ENCODE measurements at regions not wholly inside any gene's neighbourhood (a gene's known extent, or its start where the extent isn't known, plus 50 kb on each side); places are given as distances from the start of the nearest gene placed in this dataset.

DNA sequence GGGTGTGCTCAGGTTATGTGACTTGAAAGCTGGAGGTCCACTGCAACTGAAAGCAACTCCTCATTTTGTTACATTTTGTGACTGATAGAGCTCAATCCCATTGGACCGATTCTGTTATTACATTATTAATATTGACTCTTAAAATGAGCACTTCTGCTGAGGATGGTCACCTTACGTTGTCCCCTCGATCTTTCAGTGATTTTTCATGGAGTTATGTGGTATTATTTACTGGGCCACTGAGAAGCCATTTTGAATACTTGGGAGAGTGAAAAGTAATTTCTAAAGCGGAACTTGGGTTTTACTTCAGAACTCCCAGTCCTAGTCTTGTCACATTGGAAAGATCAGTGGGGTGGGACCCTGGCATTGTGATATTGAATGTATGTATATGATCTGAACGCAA, 96.3 kb upstream of the FAM180A start:
- Mint-ChIP-seq H3K27me3 (peaks cover 8% of the 10 kb centered on the region), H3K27ac (no peak overlapping the region), H3K4me1 (no peaks in the 10 kb centered on the region), H3K4me3 (no peak overlapping the region), H3K36me3 (no peaks in the 10 kb centered on the region), H3K9me3 (peaks cover 2% of the 10 kb centered on the region)
- DNase-seq (no peak), ATAC-seq (ENCODE audit: low read depth) (no peak)
- POLR2A ChIA-PET, result no interaction called here

DNA sequence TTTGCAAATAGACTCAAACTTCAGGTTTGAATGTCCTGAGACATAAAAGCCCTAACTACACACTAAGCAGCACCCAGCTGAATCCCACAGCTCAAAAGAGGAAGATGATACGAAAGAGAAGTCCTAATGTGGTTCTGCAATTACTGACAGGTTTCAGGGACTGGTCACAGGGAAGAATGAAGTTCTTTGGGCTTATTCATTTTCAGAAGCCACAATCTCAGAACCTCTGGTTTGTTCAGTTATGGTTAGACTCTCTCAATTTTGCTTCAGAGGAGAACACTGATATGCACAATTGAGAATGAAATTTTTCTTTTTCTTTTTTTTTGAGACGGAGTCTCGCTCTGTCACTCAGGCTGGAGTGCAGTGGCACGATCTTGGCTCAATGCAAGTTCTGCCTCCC, 94.6 kb upstream of the FAM180A start:
- POLR2A ChIA-PET, result no interaction called here
- Mint-ChIP-seq H3K27me3 (peaks cover 8% of the 10 kb centered on the region), H3K4me3 (no peak overlapping the region), H3K36me3 (no peaks in the 10 kb centered on the region), H3K27ac (no peak overlapping the region), H3K4me1 (no peaks in the 10 kb centered on the region), H3K9me3 (peaks cover 2% of the 10 kb centered on the region)
- DNase-seq (no peak), ATAC-seq (ENCODE audit: low read depth) (no peak)

DNA sequence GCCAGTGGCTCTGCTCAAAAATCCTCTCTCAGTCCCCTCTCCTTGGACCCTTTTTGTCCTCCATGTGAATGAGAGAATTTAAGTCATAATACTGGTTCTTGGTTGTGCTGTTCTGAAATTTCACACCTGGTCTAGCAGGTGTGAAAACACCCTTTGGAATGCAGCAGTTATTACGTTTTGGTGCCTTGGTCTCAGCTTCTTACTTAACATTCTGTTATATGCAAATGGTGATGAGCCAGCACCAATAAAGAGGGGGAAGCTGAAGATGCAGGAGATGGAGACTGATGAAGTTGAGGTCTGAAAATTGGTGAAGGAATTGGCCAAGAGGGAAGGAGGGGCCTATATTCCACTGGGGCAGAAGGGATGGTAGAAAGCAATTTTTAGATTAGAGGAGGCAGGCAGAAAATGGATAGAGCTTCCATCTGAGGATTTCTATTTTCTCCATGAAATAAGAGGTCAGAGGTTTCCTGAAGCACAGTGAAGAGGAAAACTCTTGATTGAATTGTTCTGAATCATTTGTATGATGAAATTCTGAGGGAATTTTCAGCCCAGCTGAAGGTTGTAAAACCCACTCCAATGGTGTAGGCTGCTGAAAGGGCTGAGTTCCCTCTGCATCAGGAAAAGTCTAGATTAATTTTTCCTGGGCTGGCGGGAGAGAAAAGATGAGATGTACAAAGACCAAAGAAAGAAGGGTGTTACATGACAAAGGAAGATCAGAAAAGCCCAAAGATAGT, 94.0 kb upstream of the FAM180A start:
- DNase-seq, result no peak
- peaks cover 2% of the 10 kb centered on the region for H3K9me3 Mint-ChIP-seq
- ATAC-seq (ENCODE audit: low read depth), result no peak
- H3K4me3 Mint-ChIP-seq, result no peak overlapping the region
- H3K27me3 Mint-ChIP-seq, result peaks cover 8% of the 10 kb centered on the region
- POLR2A ChIA-PET, result no interaction called here
- H3K36me3 Mint-ChIP-seq, result no peaks in the 10 kb centered on the region
- no peak overlapping the region for H3K27ac Mint-ChIP-seq
- no peaks in the 10 kb centered on the region for H3K4me1 Mint-ChIP-seq

DNA sequence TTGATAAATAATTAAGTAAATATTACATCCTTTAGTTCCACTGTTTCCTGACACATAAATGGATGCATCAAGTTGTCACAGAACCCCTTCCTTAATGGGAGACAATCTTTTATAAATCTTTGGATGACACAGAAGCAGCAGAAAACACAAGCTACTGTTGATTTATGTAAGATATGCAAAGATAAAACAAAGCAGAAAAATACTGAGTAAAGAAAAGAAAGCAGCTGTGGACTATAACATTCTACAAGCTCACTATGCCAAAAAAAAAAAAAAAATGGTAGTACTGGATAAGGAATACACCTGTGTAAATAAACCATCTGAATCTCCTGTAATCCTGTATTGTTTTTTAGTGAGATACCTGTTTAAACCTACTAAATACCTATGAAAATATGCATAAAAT, 92.0 kb upstream of the FAM180A start:
- Mint-ChIP-seq H3K36me3 (no peaks in the 10 kb centered on the region), H3K9me3 (no peaks in the 10 kb centered on the region), H3K27ac (no peak overlapping the region), H3K27me3 (peaks cover 8% of the 10 kb centered on the region), H3K4me1 (no peaks in the 10 kb centered on the region), H3K4me3 (no peak overlapping the region)
- DNase-seq (no peak), ATAC-seq (ENCODE audit: low read depth) (no peak)
- POLR2A ChIA-PET, result no interaction called here

- H3K4me3 Mint-ChIP-seq, result no peak overlapping the region
- no peaks in the 10 kb centered on the region for H3K9me3 Mint-ChIP-seq
- POLR2A ChIA-PET, result no interaction called here
- ATAC-seq (ENCODE audit: low read depth) (no peak), DNase-seq (no peak)
- H3K27me3 Mint-ChIP-seq, result peaks cover 8% of the 10 kb centered on the region
- no peak overlapping the region for H3K27ac Mint-ChIP-seq
- H3K36me3 Mint-ChIP-seq, result no peaks in the 10 kb centered on the region
- H3K4me1 Mint-ChIP-seq, result no peaks in the 10 kb centered on the region
Observed at GRCh38 chr7:135837675-135838074, 89.1 kb upstream of the FAM180A start.

DNA sequence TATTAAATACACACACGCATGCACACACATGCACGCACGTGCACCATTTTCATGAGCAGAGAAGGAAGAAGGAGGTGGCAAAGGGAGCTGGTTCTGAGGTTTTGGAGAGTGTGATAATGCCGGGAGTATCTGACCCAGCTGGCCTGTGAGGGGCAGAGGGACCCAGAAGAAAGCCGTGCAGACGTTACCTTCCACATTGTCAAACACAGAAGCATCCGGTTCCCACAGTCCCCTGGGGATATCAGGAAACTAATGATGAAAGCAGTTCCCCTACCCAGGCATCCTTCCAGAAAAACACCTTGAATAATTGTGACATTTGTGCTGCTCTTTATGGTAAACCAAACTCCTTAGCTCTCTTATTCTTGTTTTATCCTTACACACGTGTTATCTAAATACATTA, 85.7 kb upstream of the FAM180A start:
- H3K36me3 Mint-ChIP-seq, result no peaks in the 10 kb centered on the region
- peaks cover 2% of the 10 kb centered on the region for H3K27me3 Mint-ChIP-seq
- DNase-seq (no peak), ATAC-seq (ENCODE audit: low read depth) (no peak)
- POLR2A ChIA-PET, result no interaction called here
- H3K27ac Mint-ChIP-seq, result no peak overlapping the region
- peaks cover 6% of the 10 kb centered on the region for H3K4me1 Mint-ChIP-seq
- H3K4me3 Mint-ChIP-seq, result no peak overlapping the region
- H3K9me3 Mint-ChIP-seq, result no peaks in the 10 kb centered on the region

- Mint-ChIP-seq H3K9me3 (no peaks in the 10 kb centered on the region), H3K27ac (no peak overlapping the region), H3K4me3 (no peak overlapping the region), H3K4me1 (peaks cover 6% of the 10 kb centered on the region), H3K36me3 (no peaks in the 10 kb centered on the region), H3K27me3 (peaks cover 2% of the 10 kb centered on the region)
- ATAC-seq (ENCODE audit: low read depth), result no peak
- DNase-seq, result no peak
- POLR2A ChIA-PET, result no interaction called here
Observed at GRCh38 chr7:135833642-135834041, 85.0 kb upstream of the FAM180A start.

GRCh38 chr7:135831455-135832195, 83.0 kb upstream of the FAM180A start:
- DNase-seq, result no peak
- Mint-ChIP-seq H3K36me3 (no peaks in the 10 kb centered on the region), H3K4me3 (no peak overlapping the region), H3K27ac (no peak overlapping the region), H3K4me1 (peaks cover 6% of the 10 kb centered on the region), H3K27me3 (peaks cover 2% of the 10 kb centered on the region), H3K9me3 (no peaks in the 10 kb centered on the region)
- no peak for ATAC-seq (ENCODE audit: low read depth)
- POLR2A ChIA-PET, result no interaction called here

- H3K4me1 Mint-ChIP-seq, result peaks cover 6% of the 10 kb centered on the region
- POLR2A ChIA-PET, result no interaction called here
- H3K9me3 Mint-ChIP-seq, result no peaks in the 10 kb centered on the region
- no peaks in the 10 kb centered on the region for H3K36me3 Mint-ChIP-seq
- DNase-seq (no peak), ATAC-seq (ENCODE audit: low read depth) (no peak)
- no peak overlapping the region for H3K4me3 Mint-ChIP-seq
- H3K27ac Mint-ChIP-seq, result no peak overlapping the region
- H3K27me3 Mint-ChIP-seq, result peaks cover 5% of the 10 kb centered on the region
Observed at GRCh38 chr7:135828604-135829003, 80.0 kb upstream of the FAM180A start.

DNA sequence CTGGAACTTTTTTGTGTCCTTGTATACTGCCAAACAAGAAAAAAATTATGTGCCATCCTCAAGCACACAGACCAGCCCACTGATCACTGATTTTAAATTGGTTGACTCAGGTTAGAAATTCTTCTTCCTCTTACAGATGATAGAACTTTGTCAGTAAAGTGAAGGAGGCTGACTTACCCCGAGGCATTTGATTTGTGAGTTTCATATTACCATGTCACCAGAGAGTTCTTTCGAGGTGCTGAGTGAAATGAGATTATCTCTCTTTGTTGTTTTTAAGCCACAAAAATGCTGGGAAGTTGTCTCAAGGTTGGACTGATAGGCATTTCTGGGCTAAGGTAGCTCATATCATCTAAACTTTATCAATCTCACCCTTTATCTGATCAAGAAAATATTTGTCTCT, 78.8 kb upstream of the FAM180A start:
- Mint-ChIP-seq H3K4me1 (peaks cover 6% of the 10 kb centered on the region), H3K27ac (no peak overlapping the region)

GRCh38 chr7:135825406-135825805, 76.8 kb upstream of the FAM180A start:
- Mint-ChIP-seq H3K4me3 (no peak overlapping the region), H3K9me3 (no peaks in the 10 kb centered on the region), H3K4me1 (no peaks in the 10 kb centered on the region), H3K27me3 (peaks cover 3% of the 10 kb centered on the region), H3K36me3 (no peaks in the 10 kb centered on the region), H3K27ac (no peak overlapping the region)
- POLR2A ChIA-PET, result no interaction called here
- no peak for DNase-seq
- no peak for ATAC-seq (ENCODE audit: low read depth)

More for the DNA sequence above, 78.8 kb upstream of the FAM180A start:
- H3K27me3 Mint-ChIP-seq, result peaks cover 5% of the 10 kb centered on the region
- H3K36me3 Mint-ChIP-seq, result no peaks in the 10 kb centered on the region
- H3K9me3 Mint-ChIP-seq, result no peaks in the 10 kb centered on the region
- no peak overlapping the region for H3K4me3 Mint-ChIP-seq
- DNase-seq (no peak), ATAC-seq (ENCODE audit: low read depth) (no peak)
- POLR2A ChIA-PET, result no interaction called here

- Mint-ChIP-seq H3K4me3 (no peak overlapping the region), H3K9me3 (no peaks in the 10 kb centered on the region), H3K27ac (no peak overlapping the region), H3K27me3 (peaks cover 5% of the 10 kb centered on the region), H3K36me3 (no peaks in the 10 kb centered on the region), H3K4me1 (no peaks in the 10 kb centered on the region)
- DNase-seq, result no peak
- POLR2A ChIA-PET, result no interaction called here
- no peak for ATAC-seq (ENCODE audit: low read depth)
Observed at GRCh38 chr7:135822376-135822775, 73.8 kb upstream of the FAM180A start.

GRCh38 chr7:135817583-135817982, 69.0 kb upstream of the FAM180A start:
- ATAC-seq (ENCODE audit: low read depth) (no peak), DNase-seq (no peak)
- Mint-ChIP-seq H3K27me3 (peaks cover 2% of the 10 kb centered on the region), H3K4me1 (no peaks in the 10 kb centered on the region), H3K4me3 (no peak overlapping the region), H3K27ac (no peak overlapping the region), H3K36me3 (no peaks in the 10 kb centered on the region), H3K9me3 (no peaks in the 10 kb centered on the region)
- POLR2A ChIA-PET, result no interaction called here

- ATAC-seq (ENCODE audit: low read depth), result no peak
- DNase-seq, result no peak
- Mint-ChIP-seq H3K36me3 (no peaks in the 10 kb centered on the region), H3K9me3 (no peaks in the 10 kb centered on the region), H3K27me3 (peaks cover 4% of the 10 kb centered on the region), H3K27ac (no peak overlapping the region), H3K4me3 (no peak overlapping the region), H3K4me1 (no peaks in the 10 kb centered on the region)
- POLR2A ChIA-PET, result no interaction called here
Observed at GRCh38 chr7:135815033-135815432, 66.4 kb upstream of the FAM180A start.
